Kasumi-1 (cell line): ENCODE measurements at regions not wholly inside any gene's neighbourhood (a gene's known extent, or its start where the extent isn't known, plus 50 kb on each side); places are given as distances from the start of the nearest gene placed in this dataset.

Experiments used
- DNase-seq, 2 experiments: peaks; one replicate each; lab custom pipeline; 2025; lab: John Stamatoyannopoulos, UW

- peak; percentile 62 to 67 for DNase-seq
Observed at GRCh38 chr3:82088749-82089148, 327.3 kb upstream of the GBE1 start.

- DNase-seq = no peak
Observed at GRCh38 chr3:82087958-82088357, 326.5 kb upstream of the GBE1 start.

GRCh38 chr3:82085851-82086475 lies 324.5 kb upstream of the GBE1 start:
- DNase-seq = no peak

- DNase-seq = no peak
Observed at GRCh38 chr3:82085356-82085755, 323.9 kb upstream of the GBE1 start.

- no peak for DNase-seq
Observed at GRCh38 chr3:82084824-82085223, 323.4 kb upstream of the GBE1 start.

- DNase-seq = no peak
Observed at GRCh38 chr3:82082796-82083195, 321.4 kb upstream of the GBE1 start.

- no peak for DNase-seq
Observed at GRCh38 chr3:82081351-82081750, 319.9 kb upstream of the GBE1 start.

GRCh38 chr3:82080792-82081191 lies 319.3 kb upstream of the GBE1 start:
- DNase-seq = no peak

GRCh38 chr3:82080261-82080660 lies 318.8 kb upstream of the GBE1 start:
- peak; percentile 83 for DNase-seq

- no peak for DNase-seq
Observed at GRCh38 chr3:82079335-82079890, 318.0 kb upstream of the GBE1 start.

GRCh38 chr3:82078246-82078645 lies 316.8 kb upstream of the GBE1 start:
- DNase-seq = no peak

- no peak for DNase-seq
Observed at GRCh38 chr3:82067420-82067819, 306.0 kb upstream of the GBE1 start.

GRCh38 chr3:82058809-82059208 lies 297.4 kb upstream of the GBE1 start:
- DNase-seq = no peak

- no peak for DNase-seq
Observed at GRCh38 chr3:82055792-82056191, 294.3 kb upstream of the GBE1 start.

- no peak for DNase-seq
Observed at GRCh38 chr3:82054849-82055248, 293.4 kb upstream of the GBE1 start.

GRCh38 chr3:82053236-82053635 lies 291.8 kb upstream of the GBE1 start:
- no peak for DNase-seq

GRCh38 chr3:82050382-82050781 lies 288.9 kb upstream of the GBE1 start:
- no peak for DNase-seq

GRCh38 chr3:82048711-82049110 lies 287.3 kb upstream of the GBE1 start:
- DNase-seq = no peak

- no peak for DNase-seq
Observed at GRCh38 chr3:82044930-82045705, 283.7 kb upstream of the GBE1 start.

- peak in 1 of 2 experiments; percentile 9 for DNase-seq
Observed at GRCh38 chr3:82038556-82038955, 277.1 kb upstream of the GBE1 start.

- no peak for DNase-seq
Observed at GRCh38 chr3:82033186-82033585, 271.7 kb upstream of the GBE1 start.

GRCh38 chr3:82031596-82031995 lies 270.2 kb upstream of the GBE1 start:
- no peak for DNase-seq

GRCh38 chr3:82030916-82031315 lies 269.5 kb upstream of the GBE1 start:
- no peak for DNase-seq
